HG03045 (cell line): ENCODE measurements at regions not wholly inside any gene's neighbourhood (a gene's known extent, or its start where the extent isn't known, plus 50 kb on each side); places are given as distances from the start of the nearest gene placed in this dataset.

Experiments
- ATAC-seq: cut with Tn5 transposase; IDR thresholded peaks from one replicate; pipeline ENCODE4 v1.9.1; 2021; ENCODE audit warnings: mild to moderate bottlenecking, moderate library complexity; ENCODE audit not compliant: unreplicated experiment

DNA sequence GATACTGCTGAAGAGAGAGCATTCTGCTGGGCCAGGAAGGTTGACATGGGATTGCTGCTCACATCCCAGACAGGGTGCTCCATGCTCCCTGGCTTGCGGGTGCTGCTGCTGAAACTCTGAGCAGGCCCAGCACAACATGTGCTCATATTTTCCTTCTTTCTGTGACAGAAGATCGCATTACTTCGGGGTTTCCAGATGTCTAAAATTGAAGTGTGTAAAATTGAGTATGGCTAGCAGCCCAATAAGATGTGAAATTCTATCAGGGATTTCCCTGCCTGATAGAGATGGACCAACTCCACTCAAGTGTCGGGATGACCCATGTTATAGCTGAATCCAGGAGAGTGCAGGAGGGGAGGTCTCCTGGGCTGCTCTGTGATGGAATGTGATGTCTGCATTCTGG lies 55.6 kb upstream of the KL start:
- ATAC-seq = no peak

DNA sequence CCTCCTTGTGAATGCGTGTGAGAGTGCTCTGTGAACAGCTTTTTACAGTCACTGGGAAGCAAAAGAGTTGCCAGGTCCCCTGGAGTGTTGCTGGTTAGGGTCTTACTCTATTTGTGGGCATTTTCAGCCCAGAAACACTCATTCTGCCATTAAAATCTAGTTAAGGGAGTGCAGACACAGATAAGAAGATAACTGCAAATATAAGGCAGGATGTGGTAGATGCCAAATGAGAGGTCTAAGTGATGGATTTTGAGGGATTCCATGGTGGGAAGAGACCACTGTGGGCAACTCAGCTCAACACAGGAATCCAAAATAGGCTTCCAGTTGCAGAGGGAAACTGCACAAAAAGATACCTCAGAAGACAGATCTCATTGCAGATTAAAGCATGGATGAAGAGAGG lies 54.5 kb upstream of the KL start:
- ATAC-seq = no peak

DNA sequence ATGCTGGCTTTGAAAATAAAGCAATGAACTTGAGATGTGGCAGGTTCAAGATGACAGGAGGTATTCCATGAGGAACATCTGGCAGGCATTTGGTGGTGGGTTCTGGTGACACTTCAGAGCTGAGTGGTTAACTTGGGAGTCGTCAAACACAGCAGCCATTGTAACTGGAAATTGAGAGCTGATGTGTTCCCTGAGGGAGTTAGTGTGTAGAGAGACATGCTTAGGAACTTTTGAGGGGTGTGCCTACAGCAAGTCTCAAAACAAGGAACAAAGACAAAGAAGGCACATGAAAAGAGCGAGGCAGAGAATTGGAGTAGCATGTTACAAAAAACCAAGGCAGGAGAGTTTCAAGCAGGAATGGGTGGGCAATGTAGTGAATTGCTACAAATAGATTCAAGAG lies 53.9 kb upstream of the KL start:
- no peak for ATAC-seq

DNA sequence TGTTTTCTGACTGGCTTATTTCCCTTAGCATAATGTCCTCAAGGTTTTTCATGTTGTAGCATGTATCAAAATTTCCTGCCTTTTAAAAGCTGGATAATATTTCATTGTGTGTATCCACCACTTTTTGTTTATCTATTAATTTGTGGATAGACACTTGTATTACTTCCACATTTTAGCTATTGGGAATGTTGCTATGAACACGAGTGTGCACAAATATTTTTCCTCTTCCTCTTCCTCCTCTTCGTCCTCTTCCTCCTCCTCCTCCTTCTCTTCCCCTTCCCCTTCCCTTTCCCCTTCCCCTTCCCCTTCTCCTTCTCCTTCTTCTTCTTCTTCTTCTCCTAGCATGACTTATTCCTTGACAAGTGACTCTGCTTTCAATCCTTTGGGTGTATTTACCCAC lies 51.2 kb upstream of the KL start:
- no peak for ATAC-seq
